Endometrium (tissue), 2 donors: ENCODE measurements at regions not wholly inside any gene's neighbourhood (a gene's known extent, or its start where the extent isn't known, plus 50 kb on each side); places are given as distances from the start of the nearest gene placed in this dataset.
"Not testable (repeated sequence)": the region's sequence is repeated elsewhere in the genome, so short reads cannot be mapped to it uniquely, and the experiment has no call there.

ENCODE experiments used
- FAIRE-seq: peaks from 2 replicates; lab custom pipeline; 2012; peaks lifted over from hg19 to GRCh38; lab: Jason Lieb, UNC
- donor health status: control.
- donor health status: control.

GRCh38 chr4:97105347-97106099 lies 1037.8 kb downstream of the STPG2 start:
- no peak for FAIRE-seq

- FAIRE-seq = no peak
Observed at GRCh38 chr4:97106161-97106560, 1037.1 kb downstream of the STPG2 start.

- FAIRE-seq = no peak
Observed at GRCh38 chr4:97110506-97110905, 1032.8 kb downstream of the STPG2 start.

DNA sequence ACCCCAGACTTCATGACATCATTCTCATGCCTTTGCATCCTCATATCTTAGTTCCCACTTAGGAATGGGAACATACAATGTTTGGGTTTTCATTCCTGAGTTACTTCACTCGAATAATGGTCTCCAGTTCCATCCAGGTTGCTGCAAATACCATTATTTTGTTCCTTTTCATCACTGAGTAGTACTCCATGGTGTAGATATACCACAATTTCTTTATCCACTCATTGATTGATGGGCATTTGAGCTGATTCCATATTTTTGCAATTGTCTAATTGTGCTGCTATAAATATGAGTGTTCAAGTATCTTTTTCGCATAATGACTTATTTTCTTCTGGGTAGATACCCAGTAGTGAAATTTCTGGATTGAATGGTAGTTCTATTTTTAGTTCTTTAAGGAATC lies 1026.8 kb downstream of the STPG2 start:
- FAIRE-seq = no peak

DNA sequence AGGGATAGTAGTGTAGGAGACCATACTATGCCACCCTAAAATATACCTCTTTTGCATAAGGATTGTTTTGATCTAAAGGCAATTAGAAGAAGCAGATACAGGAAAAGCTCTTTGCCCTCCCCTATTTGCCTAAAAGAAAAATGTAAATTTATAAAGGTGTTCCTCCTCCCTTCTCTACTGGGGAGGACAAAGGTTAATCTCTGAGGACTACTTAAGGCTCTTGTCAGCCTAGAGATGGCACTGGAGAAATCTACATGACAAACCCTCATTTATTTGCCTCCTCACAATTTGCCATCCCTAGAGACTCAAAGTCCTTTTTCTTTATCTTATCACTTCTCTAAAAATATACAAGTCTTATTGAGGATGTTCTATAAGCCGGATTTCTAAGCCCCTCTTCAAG lies 1021.8 kb downstream of the STPG2 start:
- FAIRE-seq = no peak

DNA sequence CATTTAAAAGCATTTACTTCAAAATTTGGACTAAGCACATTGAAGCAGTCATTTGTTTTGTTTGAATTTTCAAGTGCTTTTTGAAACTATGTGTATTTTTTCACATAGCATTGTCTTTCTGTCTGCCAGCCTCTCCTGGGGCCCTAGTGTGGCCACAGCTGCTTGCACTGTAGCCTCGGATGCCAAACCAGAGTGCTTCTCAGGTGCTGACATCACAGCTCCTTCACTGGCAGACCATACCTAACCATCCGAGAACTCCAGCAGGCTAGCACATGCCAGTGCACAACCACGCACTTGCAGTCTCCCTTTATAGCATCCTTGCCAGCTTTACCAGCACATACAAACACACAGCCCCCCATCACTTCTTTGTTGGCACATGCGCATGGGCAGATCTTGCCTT lies 1019.7 kb downstream of the STPG2 start:
- FAIRE-seq = no peak

GRCh38 chr4:97132435-97132834 lies 1010.8 kb downstream of the STPG2 start:
- no peak for FAIRE-seq

DNA sequence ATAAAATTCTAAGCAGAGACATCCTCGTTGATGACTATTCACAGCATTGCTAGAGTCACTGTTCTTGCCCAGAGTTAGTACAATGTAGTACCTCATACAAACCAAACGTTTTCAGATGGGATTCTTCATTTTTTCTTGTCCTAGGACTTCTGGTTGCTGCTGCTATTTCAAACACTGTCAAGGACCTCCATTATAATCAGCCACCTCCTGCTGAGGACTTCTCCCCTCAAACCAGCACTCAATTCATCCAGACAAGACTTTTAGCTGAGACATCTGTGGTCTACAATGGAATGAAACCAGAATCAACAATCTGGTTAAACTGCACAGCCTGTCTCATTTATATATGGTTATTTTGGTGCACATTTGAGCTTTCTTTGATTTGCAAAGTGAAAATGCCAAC lies 1008.8 kb downstream of the STPG2 start:
- no peak for FAIRE-seq

DNA sequence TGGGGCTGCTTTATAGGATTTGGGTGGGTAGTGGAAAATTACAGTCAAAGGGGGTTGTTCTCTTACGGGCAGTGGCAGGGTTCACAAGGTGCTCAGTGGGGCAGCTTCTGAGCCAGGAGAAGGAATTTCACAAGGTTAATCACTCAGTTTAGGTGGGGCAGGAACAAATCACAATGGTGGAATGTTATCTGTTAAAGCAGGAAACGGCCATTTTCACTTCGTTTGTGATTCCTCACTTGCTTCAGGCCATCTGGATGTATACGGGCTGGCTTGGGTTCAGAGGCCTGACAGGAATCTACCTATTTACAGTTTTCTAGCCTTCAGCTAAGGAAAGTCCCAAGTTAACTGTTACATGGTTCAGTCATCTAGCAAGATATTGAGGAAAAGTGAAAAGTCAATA lies 1003.5 kb downstream of the STPG2 start:
- no peak for FAIRE-seq

GRCh38 chr4:97140545-97140944 lies 1002.7 kb downstream of the STPG2 start:
- FAIRE-seq = no peak

- not testable (repeated sequence) for FAIRE-seq
Observed at GRCh38 chr4:97141332-97141731, 1001.9 kb downstream of the STPG2 start.

- FAIRE-seq = no peak
Observed at GRCh38 chr4:97142410-97142809, 1000.9 kb downstream of the STPG2 start.

DNA sequence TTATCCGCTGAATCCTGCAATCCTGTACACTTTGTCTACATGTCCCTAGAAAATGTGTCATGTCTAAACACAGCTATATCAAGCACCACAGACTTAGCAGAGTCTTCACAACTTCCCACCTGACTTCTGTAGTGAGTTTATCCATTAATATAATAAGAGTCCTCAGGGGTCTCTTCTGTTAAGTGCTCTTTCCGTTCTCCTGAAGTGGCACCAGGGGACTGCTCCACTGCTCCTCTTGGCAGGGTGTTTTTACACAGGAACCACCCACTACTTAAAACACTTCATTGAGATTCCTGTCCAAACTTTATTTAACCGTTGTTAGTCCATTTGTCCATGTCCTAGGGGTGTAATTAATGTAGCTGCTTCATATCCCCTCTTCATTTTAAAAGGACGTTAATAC lies 1000.4 kb downstream of the STPG2 start:
- FAIRE-seq = no peak

- FAIRE-seq = no peak
Observed at GRCh38 chr4:97144199-97144598, 999.1 kb downstream of the STPG2 start.

DNA sequence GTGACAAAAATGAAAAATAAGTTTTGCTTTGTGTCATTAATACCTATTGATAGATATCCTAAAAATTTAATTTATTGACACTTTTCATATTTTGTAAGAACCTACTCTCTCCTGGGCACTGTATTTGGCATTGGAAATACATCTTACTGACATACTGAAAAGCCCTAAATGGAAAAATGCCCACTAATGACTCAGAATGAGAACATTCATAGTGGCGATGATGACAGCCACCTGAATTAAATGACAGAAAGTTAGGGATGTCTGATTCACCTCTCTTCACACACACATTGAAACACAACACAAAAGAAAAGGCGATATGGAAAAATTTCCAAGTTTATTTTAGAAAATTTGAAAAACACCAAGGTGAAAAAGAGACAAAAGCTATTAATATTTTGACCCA lies 992.3 kb downstream of the STPG2 start:
- peak; percentile 50 for FAIRE-seq

- no peak for FAIRE-seq
Observed at GRCh38 chr4:97152149-97152548, 991.1 kb downstream of the STPG2 start.

DNA sequence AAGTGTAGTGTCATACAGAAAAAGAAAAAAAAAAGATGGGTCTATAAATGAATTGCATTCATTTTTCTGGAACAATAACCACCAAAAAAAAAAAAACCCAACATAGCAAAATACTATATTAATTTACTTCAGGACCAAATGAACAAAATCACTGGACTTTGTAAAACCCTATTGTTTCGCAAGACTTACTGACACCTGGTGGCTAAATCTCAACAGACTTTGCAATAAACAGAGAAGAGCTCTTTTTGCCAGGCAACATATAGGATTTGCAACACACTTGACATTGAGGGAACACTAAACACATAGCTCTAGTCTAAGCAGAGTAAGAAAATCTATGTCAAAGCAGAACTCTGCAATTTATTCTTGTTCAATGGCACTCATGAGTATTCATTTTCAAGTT lies 990.2 kb downstream of the STPG2 start:
- peak; percentile 33 for FAIRE-seq

- no peak for FAIRE-seq
Observed at GRCh38 chr4:97159625-97160024, 983.7 kb downstream of the STPG2 start.

- no peak for FAIRE-seq
Observed at GRCh38 chr4:97185233-97185632, 958.0 kb downstream of the STPG2 start.

DNA sequence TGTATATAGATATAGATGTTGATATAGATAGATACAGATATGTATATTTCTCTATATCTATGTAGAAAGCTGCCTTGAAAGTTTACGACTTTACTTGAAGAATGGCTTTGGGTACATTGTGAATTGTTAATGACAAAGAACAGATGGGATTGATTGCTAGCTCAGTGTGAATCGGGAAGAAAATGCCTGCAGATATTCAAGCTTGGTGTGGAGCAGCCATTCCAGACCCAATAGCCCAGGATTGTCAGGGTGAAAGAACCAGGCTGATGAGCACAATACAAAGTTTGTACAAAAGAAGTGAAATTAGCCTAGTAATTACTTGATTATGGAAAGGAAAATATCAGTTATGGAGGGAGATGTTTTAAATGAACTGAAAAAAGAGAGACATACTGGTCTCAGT lies 946.2 kb downstream of the STPG2 start:
- FAIRE-seq = no peak

DNA sequence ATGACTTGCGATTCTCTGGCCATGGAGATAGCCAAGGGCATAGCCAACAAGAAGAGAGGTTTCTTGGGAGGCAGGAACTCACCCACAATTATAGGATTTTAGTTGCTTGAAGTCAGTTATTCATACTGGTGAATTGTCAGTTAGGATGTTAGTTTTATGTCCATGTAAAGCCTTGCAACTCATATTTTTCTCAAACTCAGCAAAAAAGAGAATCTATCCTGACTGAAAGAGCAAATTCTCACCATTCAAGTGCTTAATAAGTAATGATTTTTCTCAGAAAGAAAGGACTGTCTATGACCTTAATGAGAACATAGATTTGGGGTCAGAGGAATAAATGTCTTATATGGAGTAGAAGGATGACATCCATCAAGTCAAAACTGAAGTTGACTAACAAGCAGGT lies 934.5 kb downstream of the STPG2 start:
- FAIRE-seq = no peak

DNA sequence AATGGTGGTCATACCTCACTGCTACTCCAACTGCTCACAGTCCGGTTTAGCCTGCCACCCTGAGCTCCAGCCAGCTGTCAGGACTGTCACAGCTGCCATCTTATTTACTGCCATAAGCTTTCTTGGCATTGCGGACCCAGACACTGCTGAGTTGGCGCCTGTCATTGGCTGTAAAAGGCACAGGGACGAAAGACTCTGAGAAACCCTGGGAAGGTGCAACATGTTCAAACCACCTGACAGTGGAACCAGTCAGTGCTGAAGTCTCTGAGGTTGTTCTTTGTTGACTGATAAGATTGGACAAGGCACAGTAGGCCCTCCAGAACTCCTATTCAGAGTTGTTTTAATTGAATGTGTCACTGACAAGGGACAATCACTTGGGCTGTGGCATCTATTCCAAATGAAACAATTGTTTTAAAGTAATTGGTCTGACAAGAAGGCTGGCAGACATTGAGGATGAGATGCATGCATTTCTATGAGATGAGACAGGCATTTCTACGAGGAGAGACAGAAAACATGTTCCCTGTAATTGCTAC lies 927.8 kb downstream of the STPG2 start:
- FAIRE-seq = no peak

DNA sequence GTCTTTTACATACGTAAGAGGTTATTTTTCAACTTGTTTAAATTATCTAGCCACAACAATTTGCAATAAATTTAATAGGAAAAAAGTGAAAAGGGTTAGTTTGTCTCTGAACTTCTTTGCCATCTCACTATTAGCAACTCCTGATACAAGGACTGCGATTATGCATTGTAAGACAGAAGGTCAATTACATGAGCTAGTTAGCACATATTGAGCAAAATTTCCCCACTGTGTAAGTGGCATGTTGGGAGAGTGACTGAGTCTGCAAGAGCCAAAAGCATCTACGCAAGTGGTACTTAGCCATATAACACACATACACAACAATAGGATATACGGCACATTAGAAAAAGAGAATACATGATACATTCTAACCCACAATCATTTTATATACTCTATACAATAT lies 927.2 kb downstream of the STPG2 start:
- no peak for FAIRE-seq

- no peak for FAIRE-seq
Observed at GRCh38 chr4:97235521-97235920, 907.8 kb downstream of the STPG2 start.
